Activated T-helper 17 cell treated with anti-CD3 and anti-CD28 coated beads, Interleukin-2, amount 50 U/mL, for 72 hours (primary cell): ENCODE measurements at regions not wholly inside any gene's neighbourhood (a gene's known extent, or its start where the extent isn't known, plus 50 kb on each side); places are given as distances from the start of the nearest gene placed in this dataset.
"Not testable (repeated sequence)": the region's sequence is repeated elsewhere in the genome, so short reads cannot be mapped to it uniquely, and the experiment has no call there.

ENCODE experiments used
- ATAC-seq: fragments of 150-1000 bp; cut with Tn5 transposase; replicated peaks from 2 replicates; pipeline ENCODE4 v1.10.0; 2021; ENCODE audit warnings: mild to moderate bottlenecking, moderate library complexity
- H3K27ac Mint-ChIP-seq: one replicate; pipeline ENCODE4 v1.8.0; 2022; ENCODE audit warnings: mixed read lengths
- H3K27me3 Mint-ChIP-seq: one replicate; pipeline ENCODE4 v1.8.0; 2022; ENCODE audit warnings: mixed read lengths
- H3K36me3 Mint-ChIP-seq: one replicate; pipeline ENCODE4 v1.8.0; 2022; ENCODE audit warnings: low read depth, mild to moderate bottlenecking, mixed read lengths
- H3K4me1 Mint-ChIP-seq: one replicate; pipeline ENCODE4 v1.8.0; 2022; ENCODE audit warnings: mixed read lengths
- H3K4me3 Mint-ChIP-seq: one replicate; pipeline ENCODE4 v1.8.0; 2022; ENCODE audit warnings: mild to moderate bottlenecking, mixed read lengths
- H3K9me3 Mint-ChIP-seq: one replicate; pipeline ENCODE4 v1.8.0; 2022; ENCODE audit warnings: mixed read lengths

DNA sequence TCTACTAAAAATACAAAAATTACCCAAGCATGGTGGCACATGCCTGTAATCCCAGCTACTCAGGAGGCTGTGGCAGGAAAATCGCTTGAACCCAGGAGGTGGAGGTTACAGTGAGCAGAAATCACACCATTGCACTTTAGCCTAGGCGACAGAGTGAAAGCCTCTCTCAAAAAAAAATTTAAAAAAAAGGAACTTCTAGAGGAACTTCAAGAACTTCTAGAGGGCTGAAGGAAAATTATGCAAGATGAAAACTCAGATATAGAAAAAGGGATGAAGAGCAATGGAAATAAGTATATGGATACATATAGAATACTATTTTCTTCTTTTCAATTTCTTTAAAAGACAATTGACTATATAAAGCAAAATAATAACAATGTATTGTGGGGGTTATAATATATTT is 51.2 kb upstream of the PRR5 start:
- no peaks in the 10 kb centered on the region for H3K36me3 Mint-ChIP-seq
- ATAC-seq = no peak

DNA sequence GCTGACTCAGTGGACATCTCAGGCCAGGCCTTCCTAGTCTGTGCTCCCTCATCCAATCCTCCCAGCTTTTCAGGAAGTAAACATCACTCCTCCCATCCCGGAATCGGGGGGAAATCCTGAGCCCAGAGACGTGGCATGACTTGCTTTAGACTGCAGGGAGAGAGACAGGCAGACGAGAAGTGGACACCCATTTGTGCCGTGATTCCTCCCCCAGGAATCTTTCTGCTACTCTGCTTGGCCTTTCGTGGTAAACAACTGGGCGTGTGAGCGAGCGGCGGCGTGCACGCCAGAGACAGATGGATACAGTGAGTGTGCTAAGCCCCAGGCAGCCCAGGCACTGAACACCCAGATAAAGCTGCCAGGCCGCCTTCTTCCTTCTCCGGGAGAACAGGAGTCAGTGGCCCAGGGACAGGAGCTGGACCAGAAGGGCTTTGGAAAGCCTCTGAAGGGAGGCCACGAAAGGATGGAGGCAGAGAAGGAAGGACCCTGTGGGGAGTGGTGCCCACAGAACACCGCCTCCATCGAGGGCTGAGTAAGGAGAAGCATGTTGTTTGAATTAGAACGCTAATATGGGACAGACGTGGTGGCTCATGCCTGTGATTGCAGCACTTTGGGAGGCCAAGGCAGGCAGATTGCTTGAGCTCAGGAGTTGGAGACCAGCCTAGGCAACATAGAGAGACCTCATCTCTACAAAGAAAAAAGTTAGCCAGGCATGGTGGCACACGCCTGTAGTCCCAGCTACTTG is 53.0 kb upstream of the PRR5 start:
- Mint-ChIP-seq H3K36me3 (no peaks in the 10 kb centered on the region), H3K4me3 (no peak overlapping the region), H3K9me3 (no peaks in the 10 kb centered on the region), H3K27ac (no peak overlapping the region), H3K4me1 (no peaks in the 10 kb centered on the region), H3K27me3 (no peaks in the 10 kb centered on the region)
- no peak for ATAC-seq

More for the DNA sequence above, 51.2 kb upstream of the PRR5 start:
- Mint-ChIP-seq H3K4me1 (no peaks in the 10 kb centered on the region), H3K27me3 (no peaks in the 10 kb centered on the region), H3K27ac (no peak overlapping the region), H3K9me3 (no peaks in the 10 kb centered on the region), H3K4me3 (no peak overlapping the region)

DNA sequence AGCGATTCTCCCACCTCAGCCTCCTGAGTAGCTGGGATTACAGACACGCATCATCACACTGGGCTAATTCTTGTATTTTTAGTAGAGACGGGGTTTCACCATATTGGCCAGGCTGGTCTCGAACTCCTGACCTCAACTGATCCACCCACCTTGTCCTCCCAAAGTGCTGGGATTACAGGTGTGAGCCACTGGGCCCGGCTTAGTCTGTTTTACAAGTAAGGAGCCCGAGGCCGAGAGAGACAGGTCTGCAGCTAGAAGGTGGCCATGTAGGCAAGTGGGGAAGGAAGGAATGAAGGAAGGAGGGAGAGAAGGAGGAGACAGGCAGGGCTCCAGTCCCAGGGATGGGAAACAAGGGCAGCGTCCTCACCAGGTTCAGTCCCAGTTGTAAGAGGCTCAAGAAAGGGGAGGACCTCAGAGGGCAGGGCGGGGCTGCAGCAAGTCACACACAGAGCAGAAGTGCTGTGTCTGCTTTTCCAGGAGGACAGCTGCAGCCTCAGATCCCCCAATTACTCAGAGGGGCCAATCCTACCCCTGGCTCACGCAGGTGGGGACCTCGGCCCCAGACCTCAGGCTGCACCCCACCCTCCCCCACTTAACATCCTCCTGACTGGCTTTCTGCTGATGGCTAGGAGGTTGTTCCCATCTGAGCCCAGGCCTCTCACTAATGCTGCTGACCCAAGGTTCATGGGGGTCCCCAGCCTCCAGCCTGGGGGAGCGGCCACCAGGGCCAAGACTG is 53.8 kb upstream of the PRR5 start:
- no peak overlapping the region for H3K4me3 Mint-ChIP-seq
- H3K27ac Mint-ChIP-seq = no peak overlapping the region
- H3K4me1 Mint-ChIP-seq = no peaks in the 10 kb centered on the region
- no peaks in the 10 kb centered on the region for H3K9me3 Mint-ChIP-seq
- no peak for ATAC-seq
- no peaks in the 10 kb centered on the region for H3K27me3 Mint-ChIP-seq
- no peaks in the 10 kb centered on the region for H3K36me3 Mint-ChIP-seq

DNA sequence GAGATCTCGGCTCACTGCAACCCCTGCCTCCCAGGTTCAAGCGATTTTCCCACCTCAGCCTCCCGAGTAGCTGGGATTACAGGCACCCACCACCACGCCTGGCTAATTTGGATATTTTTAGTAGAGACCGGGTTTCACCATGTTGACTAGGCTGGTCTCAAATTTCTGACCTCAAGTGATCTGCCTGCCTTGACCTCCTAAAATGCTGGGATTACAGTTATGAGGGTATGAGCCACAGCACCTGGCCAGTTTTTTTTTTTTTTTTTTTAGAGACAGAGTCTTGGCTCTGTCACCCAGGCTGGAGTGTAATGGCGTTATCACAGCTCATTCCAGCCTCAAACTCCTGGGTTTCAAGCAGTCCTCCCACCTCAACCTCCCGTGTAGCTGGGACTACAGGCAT is 54.9 kb upstream of the PRR5 start:
- no peaks in the 10 kb centered on the region for H3K4me1 Mint-ChIP-seq
- no peak for ATAC-seq
- no peak overlapping the region for H3K4me3 Mint-ChIP-seq
- no peak overlapping the region for H3K27ac Mint-ChIP-seq
- H3K9me3 Mint-ChIP-seq = no peaks in the 10 kb centered on the region
- H3K36me3 Mint-ChIP-seq = no peaks in the 10 kb centered on the region
- H3K27me3 Mint-ChIP-seq = no peaks in the 10 kb centered on the region

DNA sequence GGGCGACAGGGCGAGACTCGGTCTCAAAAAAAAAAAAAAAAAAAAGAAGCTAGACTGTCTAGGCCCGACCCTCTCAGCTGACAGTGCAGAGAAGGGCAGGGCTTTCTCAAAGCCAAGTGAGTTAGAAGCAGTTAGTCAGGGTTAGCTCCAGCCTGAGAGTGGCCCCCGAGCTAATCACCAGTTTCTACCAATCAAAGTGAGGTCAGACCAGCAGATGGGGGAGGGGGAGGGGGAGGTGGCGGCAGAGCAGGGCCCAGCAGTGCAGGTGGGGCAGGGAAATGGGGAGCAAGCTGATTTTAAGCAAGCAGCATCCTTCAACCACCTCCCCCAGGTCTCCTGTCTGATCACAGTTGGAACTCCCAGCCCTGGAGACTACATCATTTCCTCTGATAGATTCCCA is 55.3 kb upstream of the PRR5 start:
- no peak overlapping the region for H3K27ac Mint-ChIP-seq
- H3K36me3 Mint-ChIP-seq = no peaks in the 10 kb centered on the region
- no peaks in the 10 kb centered on the region for H3K27me3 Mint-ChIP-seq
- no peaks in the 10 kb centered on the region for H3K4me1 Mint-ChIP-seq
- no peak for ATAC-seq
- H3K4me3 Mint-ChIP-seq = no peak overlapping the region
- no peaks in the 10 kb centered on the region for H3K9me3 Mint-ChIP-seq

DNA sequence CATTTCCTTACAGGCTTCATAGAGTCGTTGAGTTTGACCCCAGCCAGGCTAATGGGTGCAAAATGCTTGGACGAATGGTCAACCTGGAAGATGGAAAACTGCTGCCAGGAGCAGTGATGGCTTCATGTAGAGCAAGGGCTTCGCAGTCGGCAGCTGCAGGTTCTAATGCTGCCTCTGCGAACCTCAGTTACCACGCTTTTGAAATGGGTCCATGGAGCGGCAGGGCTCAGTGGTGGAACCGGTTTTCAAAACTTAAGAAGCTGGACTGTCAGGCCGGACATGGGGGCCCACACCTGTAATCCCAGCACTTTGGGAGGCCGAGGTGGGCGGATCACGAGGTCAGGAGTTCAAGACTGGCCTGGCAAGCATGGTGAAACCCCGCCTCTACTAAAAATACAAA is 55.9 kb upstream of the PRR5 start:
- Mint-ChIP-seq H3K27ac (no peak overlapping the region), H3K9me3 (no peaks in the 10 kb centered on the region), H3K4me1 (no peaks in the 10 kb centered on the region), H3K27me3 (no peaks in the 10 kb centered on the region), H3K36me3 (no peaks in the 10 kb centered on the region), H3K4me3 (no peak overlapping the region)
- ATAC-seq = no peak

DNA sequence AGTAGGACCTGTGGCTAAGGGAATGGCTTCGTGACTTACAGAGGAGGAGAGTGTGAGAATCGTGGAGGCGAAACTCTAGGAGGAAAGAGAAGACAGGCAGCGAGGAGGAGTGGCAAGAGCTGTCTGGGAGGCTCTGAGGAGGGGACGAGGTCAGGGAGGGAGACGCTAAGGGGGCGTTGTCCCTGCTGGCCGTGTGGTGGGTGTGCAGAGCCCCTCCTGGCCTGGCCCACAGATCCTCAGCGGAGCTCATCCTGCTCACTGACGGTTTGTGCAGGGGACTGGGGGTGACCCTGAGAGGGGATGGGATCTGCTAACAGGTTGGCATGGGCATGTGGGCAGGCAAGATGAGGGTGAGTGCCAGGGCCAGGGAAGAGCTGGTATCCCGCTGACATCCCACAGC is 56.5 kb upstream of the PRR5 start:
- no peak for ATAC-seq
- no peaks in the 10 kb centered on the region for H3K27me3 Mint-ChIP-seq
- no peaks in the 10 kb centered on the region for H3K9me3 Mint-ChIP-seq
- no peaks in the 10 kb centered on the region for H3K36me3 Mint-ChIP-seq
- H3K27ac Mint-ChIP-seq = no peak overlapping the region
- no peaks in the 10 kb centered on the region for H3K4me1 Mint-ChIP-seq
- H3K4me3 Mint-ChIP-seq = no peak overlapping the region

DNA sequence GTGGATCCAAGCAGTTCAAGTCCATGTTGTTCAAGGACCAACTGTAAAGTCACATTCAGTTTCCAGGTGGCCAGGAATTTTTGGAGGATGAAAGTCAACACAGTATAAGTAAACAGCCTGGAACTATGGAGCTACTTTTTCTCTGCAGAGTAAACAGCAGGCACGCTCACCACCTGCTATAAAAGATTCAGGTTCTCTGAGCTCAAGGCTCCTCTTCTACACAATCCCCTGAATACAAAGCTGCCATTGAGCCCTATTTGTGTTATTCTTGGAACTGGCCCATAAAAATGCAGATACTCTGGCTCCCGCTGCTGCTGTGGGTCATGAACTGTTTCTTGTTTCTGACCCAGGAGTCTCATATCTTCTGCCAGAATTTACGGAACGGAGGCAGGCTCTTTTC is 56.9 kb upstream of the PRR5 start:
- no peaks in the 10 kb centered on the region for H3K4me1 Mint-ChIP-seq
- no peaks in the 10 kb centered on the region for H3K27me3 Mint-ChIP-seq
- no peak for ATAC-seq
- H3K27ac Mint-ChIP-seq = no peak overlapping the region
- H3K4me3 Mint-ChIP-seq = no peak overlapping the region
- no peaks in the 10 kb centered on the region for H3K36me3 Mint-ChIP-seq
- no peaks in the 10 kb centered on the region for H3K9me3 Mint-ChIP-seq

DNA sequence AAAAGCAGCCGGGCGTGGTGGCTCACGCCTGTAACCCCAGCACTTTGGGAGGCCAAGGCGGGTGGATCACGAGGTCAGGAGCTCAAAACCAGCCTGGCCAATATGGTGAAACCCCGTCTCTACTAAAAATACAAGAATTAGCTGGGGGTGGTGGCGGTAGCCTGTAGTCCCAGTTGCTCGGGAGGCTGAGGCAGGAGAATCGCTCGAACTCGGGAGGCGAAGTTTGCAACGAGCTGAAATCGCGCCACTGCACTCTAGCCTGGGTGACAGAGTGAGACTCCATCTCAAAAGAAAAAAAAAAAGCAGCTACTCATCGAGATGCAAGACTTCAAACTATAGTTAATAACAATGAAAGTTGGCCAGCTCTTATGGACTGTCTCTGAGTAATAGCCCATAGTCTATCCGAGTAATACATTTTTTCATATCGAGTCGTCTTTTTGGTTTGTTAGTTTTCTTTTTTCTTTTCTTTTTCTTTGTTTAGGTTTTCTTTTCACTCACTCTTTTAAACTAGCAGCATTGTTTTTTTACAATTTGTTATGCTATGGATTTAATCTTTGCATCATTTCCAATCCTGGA is 58.4 kb upstream of the PRR5 start:
- H3K27ac Mint-ChIP-seq, ATAC-seq, H3K9me3 Mint-ChIP-seq, H3K4me1 Mint-ChIP-seq, H3K4me3 Mint-ChIP-seq, H3K36me3 Mint-ChIP-seq, H3K27me3 Mint-ChIP-seq: not testable (repeated sequence)

DNA sequence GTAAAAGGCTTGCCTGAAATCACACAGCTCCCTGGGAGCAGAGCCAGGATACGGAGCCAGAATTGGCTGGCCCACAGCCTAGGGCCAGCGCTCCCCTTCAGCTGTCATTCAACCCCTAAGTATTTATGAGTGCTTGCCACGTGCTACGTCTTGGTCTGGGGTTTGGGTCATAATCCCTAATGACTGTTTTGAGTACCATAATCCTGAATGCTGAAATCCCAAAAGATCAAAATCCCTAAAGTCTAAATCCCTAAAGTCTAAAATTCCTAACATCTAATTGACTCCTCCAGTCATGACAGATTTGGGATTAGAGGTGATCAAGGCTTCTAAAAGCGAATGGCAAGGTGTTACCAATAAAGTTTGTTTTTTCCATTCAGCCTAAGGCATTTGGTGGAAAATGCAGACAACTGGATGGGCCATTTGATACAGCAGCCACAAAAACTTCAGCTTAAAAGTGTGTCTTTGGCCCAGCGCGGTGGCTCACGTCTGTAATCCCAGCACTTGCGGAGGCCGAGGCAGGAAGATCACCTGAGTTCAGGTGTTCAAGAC is 59.8 kb upstream of the PRR5 start:
- Mint-ChIP-seq H3K27ac (no peak overlapping the region), H3K27me3 (no peaks in the 10 kb centered on the region), H3K9me3 (no peaks in the 10 kb centered on the region), H3K36me3 (no peaks in the 10 kb centered on the region), H3K4me1 (no peaks in the 10 kb centered on the region), H3K4me3 (no peak overlapping the region)
- ATAC-seq = no peak

DNA sequence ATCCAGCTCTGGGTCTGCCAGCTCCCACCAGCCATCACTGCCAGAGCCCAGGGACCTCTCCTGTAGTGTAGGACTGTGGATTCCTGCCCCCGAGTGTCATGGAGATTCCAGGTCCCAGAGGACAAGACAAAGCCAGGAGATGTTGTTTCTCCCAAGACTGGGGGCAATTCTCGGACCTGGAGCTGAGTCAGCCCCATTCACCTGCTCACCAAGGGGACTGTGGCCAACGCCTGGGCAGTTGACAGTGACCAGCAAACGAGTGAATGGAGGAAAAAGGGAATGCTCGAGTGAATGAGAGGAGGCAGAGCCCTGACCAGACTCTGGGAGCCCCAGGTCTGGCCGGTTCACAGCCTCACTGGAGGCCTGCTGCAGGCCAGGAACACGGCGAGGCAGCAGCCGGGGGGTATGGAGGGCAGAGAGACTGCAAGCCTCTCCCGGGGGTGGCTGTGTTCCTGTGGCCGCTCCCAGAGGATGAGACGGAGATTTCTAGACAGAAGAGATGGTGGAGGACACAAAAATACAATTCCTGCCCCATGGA is 61.3 kb upstream of the PRR5 start:
- H3K4me3 Mint-ChIP-seq = no peak overlapping the region
- ATAC-seq = no peak

DNA sequence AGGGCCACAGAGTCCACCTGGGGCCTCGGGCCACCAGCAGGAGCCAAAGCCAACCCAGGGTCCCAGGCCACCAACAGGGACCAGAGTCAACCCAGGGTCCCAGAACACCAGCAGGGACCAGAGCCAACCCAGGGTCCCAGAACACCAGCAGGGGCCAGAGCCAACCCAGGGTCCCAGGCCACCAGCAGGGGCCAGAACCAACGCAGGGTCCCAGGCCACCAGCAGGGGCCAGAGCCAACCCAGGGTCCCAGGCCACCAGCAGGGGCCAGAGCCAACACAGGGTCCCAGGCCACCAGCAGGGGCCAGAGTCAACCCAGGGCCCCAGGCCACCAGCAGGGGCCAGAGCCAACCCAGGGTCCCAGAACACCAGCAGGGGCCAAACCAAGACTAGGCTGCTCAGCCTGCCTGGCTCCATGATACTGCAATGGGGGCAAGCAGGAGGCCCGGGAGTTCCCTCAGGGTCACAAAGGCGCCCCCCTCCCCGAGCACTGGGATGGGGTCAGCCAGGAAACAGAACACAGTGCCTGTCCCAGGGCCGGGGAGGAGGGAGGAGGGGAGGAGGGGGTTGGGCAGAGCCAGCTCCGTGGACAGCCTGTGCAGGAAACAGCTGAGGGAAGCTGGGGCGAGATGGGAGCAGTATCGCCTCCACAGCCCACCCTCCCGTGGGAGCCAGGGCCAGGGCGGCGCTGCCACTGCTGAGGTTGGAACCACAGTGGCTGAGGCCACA is 62.0 kb upstream of the PRR5 start:
- Mint-ChIP-seq H3K36me3 (no peaks in the 10 kb centered on the region), H3K9me3 (no peaks in the 10 kb centered on the region), H3K4me3 (no peak overlapping the region), H3K27me3 (no peaks in the 10 kb centered on the region), H3K4me1 (no peaks in the 10 kb centered on the region), H3K27ac (no peak overlapping the region)
- ATAC-seq = no peak

More for the DNA sequence above, 61.3 kb upstream of the PRR5 start:
- H3K27ac Mint-ChIP-seq = no peak overlapping the region
- H3K36me3 Mint-ChIP-seq = no peaks in the 10 kb centered on the region
- no peaks in the 10 kb centered on the region for H3K9me3 Mint-ChIP-seq
- no peaks in the 10 kb centered on the region for H3K4me1 Mint-ChIP-seq
- no peaks in the 10 kb centered on the region for H3K27me3 Mint-ChIP-seq

DNA sequence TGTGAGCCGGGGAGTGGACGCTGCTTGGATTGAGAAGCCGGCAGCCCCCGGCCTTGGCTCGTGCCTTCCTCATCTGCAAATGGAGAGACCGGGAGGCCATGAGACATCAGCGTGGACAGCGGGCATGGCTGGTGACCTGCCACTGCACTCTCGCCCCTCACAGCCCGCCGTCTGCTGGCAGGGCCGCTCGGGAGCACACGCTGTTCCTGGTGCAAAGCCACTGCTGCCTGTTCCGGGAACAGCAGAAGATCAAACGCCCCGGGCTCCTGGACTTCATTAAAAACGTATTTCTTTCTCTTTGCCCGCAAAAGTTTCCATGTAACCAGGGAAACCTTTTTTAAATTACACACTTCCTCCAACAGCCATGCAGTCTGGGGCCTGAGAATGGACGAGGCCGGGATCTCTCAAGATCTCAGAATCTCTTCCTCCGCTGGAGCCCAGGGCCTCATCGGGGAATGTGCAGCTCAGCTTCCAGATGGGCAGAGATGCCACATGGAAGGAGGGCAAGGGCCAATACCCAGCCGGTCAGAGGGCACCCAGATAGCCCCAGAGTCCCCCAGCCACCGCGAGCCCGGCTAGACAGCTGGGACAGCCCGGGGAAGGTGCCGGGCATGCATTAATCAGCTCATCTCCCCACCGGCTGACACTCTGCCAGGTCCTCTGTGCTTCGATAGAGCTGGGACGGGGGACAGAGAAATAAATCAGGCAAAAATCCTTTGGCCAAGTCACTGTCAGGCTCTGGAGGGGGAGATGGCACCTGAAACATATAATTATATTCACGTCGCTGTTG is 62.8 kb upstream of the PRR5 start:
- no peak overlapping the region for H3K4me3 Mint-ChIP-seq
- no peaks in the 10 kb centered on the region for H3K9me3 Mint-ChIP-seq
- no peak overlapping the region for H3K27ac Mint-ChIP-seq
- ATAC-seq = no peak
- no peaks in the 10 kb centered on the region for H3K36me3 Mint-ChIP-seq
- no peaks in the 10 kb centered on the region for H3K27me3 Mint-ChIP-seq
- no peaks in the 10 kb centered on the region for H3K4me1 Mint-ChIP-seq
